ENCODE measurements at regions not wholly inside any gene's neighbourhood (a gene's known extent, or its start where the extent isn't known, plus 50 kb on each side); places are given as distances from the start of the nearest gene placed in this dataset.

GRCh38 chr7:41134300-41135255, 568.3 kb downstream of the INHBA start:
- intact Hi-C loops (cut with micrococcal nuclease) = no loop called here
- peak; percentile 30 for DNase-seq (ENCODE audit: unreplicated experiment)
- ChIA-PET POLR2A (interaction anchor here (0.7 to 1.8 kb wide), 4 partner anchors 8 to 13 kb away, joined by 4 to 6 read pairs (median 4); no protein-coding TSS in a partner anchor), CTCF (no interaction called here)
- Mint-ChIP-seq H3K9me3 (ENCODE audit: unreplicated experiment) (no peaks in the 10 kb centered on the region), H3K27me3 (ENCODE audit: insufficient read depth, unreplicated experiment) (no peaks in the 10 kb centered on the region), H3K4me1 (ENCODE audit: insufficient read depth, unreplicated experiment) (peaks cover 6% of the 10 kb centered on the region), H3K36me3 (ENCODE audit: insufficient read depth, unreplicated experiment) (no peaks in the 10 kb centered on the region), H3K27ac (ENCODE audit: low read depth, unreplicated experiment) (peak overlapping the region; percentile 4), H3K4me3 (ENCODE audit: unreplicated experiment) (no peak overlapping the region)
- TF ChIP-seq, protein P1, sequence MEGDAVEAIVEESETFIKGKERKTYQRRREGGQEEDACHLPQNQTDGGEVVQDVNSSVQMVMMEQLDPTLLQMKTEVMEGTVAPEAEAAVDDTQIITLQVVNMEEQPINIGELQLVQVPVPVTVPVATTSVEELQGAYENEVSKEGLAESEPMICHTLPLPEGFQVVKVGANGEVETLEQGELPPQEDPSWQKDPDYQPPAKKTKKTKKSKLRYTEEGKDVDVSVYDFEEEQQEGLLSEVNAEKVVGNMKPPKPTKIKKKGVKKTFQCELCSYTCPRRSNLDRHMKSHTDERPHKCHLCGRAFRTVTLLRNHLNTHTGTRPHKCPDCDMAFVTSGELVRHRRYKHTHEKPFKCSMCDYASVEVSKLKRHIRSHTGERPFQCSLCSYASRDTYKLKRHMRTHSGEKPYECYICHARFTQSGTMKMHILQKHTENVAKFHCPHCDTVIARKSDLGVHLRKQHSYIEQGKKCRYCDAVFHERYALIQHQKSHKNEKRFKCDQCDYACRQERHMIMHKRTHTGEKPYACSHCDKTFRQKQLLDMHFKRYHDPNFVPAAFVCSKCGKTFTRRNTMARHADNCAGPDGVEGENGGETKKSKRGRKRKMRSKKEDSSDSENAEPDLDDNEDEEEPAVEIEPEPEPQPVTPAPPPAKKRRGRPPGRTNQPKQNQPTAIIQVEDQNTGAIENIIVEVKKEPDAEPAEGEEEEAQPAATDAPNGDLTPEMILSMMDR (IDR thresholded peaks at IDR 0.05; ENCODE audit: unreplicated experiment) = no peak
- BruUV-seq (replicated peaks) = no TSS peak

- no peak overlapping the region for H3K4me3 Mint-ChIP-seq (ENCODE audit: unreplicated experiment)
- no peak overlapping the region for H3K27ac Mint-ChIP-seq (ENCODE audit: low read depth, unreplicated experiment)
- no peaks in the 10 kb centered on the region for H3K9me3 Mint-ChIP-seq (ENCODE audit: unreplicated experiment)
- ChIA-PET CTCF (no interaction called here), POLR2A (interaction anchor here (0.7 to 1.1 kb wide), 3 partner anchors 8 to 14 kb away, joined by 4 to 6 read pairs (median 4); no protein-coding TSS in a partner anchor)
- no peaks in the 10 kb centered on the region for H3K36me3 Mint-ChIP-seq (ENCODE audit: insufficient read depth, unreplicated experiment)
- no peaks in the 10 kb centered on the region for H3K27me3 Mint-ChIP-seq (ENCODE audit: insufficient read depth, unreplicated experiment)
- peaks cover 6% of the 10 kb centered on the region for H3K4me1 Mint-ChIP-seq (ENCODE audit: insufficient read depth, unreplicated experiment)
- DNase-seq (ENCODE audit: unreplicated experiment) = no peak
- TF ChIP-seq, protein P1 (IDR thresholded peaks at IDR 0.05; ENCODE audit: unreplicated experiment) = no peak
- BruUV-seq (replicated peaks) = no TSS peak
- intact Hi-C loops (cut with micrococcal nuclease) = no loop called here
Measured at GRCh38 chr7:41133690-41134299, 569.1 kb downstream of the INHBA start.

GRCh38 chr7:41131956-41132355, 570.9 kb downstream of the INHBA start:
- no peak for DNase-seq (ENCODE audit: unreplicated experiment)
- intact Hi-C loops (cut with micrococcal nuclease) = no loop called here
- no peaks in the 10 kb centered on the region for H3K9me3 Mint-ChIP-seq (ENCODE audit: unreplicated experiment)
- CTCF ChIA-PET = interaction anchor here (0.8 kb wide), 1 partner anchor 568 kb away, joined by 4 read pairs; no protein-coding TSS in a partner anchor
- H3K4me1 Mint-ChIP-seq (ENCODE audit: insufficient read depth, unreplicated experiment) = peaks cover 6% of the 10 kb centered on the region
- H3K36me3 Mint-ChIP-seq (ENCODE audit: insufficient read depth, unreplicated experiment) = no peaks in the 10 kb centered on the region
- no peak overlapping the region for H3K4me3 Mint-ChIP-seq (ENCODE audit: unreplicated experiment)
- H3K27ac Mint-ChIP-seq (ENCODE audit: low read depth, unreplicated experiment) = no peak overlapping the region
- TF ChIP-seq, protein P1 (IDR thresholded peaks at IDR 0.05; ENCODE audit: unreplicated experiment) = no peak
- POLR2A ChIA-PET = no interaction called here
- H3K27me3 Mint-ChIP-seq (ENCODE audit: insufficient read depth, unreplicated experiment) = no peaks in the 10 kb centered on the region
- BruUV-seq (replicated peaks) = no TSS peak

DNA sequence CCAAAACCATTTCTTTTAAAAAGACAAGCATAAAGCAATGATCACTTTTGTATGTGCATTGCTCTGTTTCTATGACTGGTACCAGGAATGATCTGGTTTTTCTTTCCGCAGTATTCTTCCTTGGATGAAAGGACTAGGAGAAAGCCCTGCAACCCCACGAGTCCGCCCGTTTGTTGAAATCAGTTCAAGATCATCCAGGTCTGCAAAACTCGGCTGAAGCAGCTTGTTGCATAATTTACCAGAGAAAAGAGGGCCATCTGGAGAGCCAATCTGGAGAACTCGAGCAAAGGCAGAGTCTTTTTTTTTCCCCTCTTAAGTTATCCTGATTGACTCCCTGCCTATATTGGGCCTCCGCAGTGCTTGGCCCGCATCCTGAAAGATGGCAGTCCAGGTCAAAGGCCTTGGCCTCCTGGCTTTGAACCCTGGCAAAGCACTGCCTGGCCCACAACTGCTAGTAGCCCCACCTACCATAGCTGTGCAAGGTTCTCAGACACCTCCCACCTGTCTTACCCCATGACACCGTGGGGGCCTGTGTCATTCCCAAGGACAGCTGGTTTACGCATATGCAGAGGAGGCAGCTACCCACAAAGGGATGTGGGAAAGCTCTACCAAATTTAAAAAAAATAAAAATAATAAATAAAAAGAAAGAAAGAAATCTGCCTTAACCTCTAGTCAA, 572.2 kb downstream of the INHBA start:
- Mint-ChIP-seq H3K36me3 (ENCODE audit: insufficient read depth, unreplicated experiment) (no peaks in the 10 kb centered on the region), H3K27ac (ENCODE audit: low read depth, unreplicated experiment) (no peak overlapping the region), H3K27me3 (ENCODE audit: insufficient read depth, unreplicated experiment) (no peaks in the 10 kb centered on the region), H3K9me3 (ENCODE audit: unreplicated experiment) (no peaks in the 10 kb centered on the region), H3K4me1 (ENCODE audit: insufficient read depth, unreplicated experiment) (peaks cover 6% of the 10 kb centered on the region), H3K4me3 (ENCODE audit: unreplicated experiment) (no peak overlapping the region)
- POLR2A ChIA-PET = no interaction called here
- TF ChIP-seq, protein P1 (IDR thresholded peaks at IDR 0.05; ENCODE audit: unreplicated experiment) = no peak
- intact Hi-C loops (cut with micrococcal nuclease) = no loop called here
- no TSS peak for BruUV-seq (replicated peaks)
- DNase-seq (ENCODE audit: unreplicated experiment) = no peak
- CTCF ChIA-PET = interaction anchor here (0.6 kb wide), 2 partner anchors 93 to 229 kb away, joined by 3 to 6 read pairs; no protein-coding TSS in a partner anchor

All from MCF 10A (cell line).